ENCODE measurements at regions not wholly inside any gene's neighbourhood (a gene's known extent, or its start where the extent isn't known, plus 50 kb on each side); places are given as distances from the start of the nearest gene placed in this dataset.

- DNase-seq (ENCODE audit: low read depth, low spot score), result no peak
These were observed 69.4 kb upstream of the WDR17 start for GRCh38 chr4:175996206-175996605.

More at GRCh38 chr4:175996206-175996605, 69.4 kb upstream of the WDR17 start:
- no peak for FAIRE-seq
- H3K4me3 ChIP-seq (replicated peaks in 1 of 3; ENCODE audit: insufficient read depth in 1 of 3, low read depth in 1 of 3, low read length in 3 of 3), result no peak overlapping the region
- no peak overlapping the region for H2AFZ ChIP-seq (ENCODE audit: low read depth, low read length)
- ChIA-PET POLR2A (no interaction called here), CTCF (no interaction called here)
- no peaks in the 10 kb centered on the region for H3K9me3 ChIP-seq (replicated peaks; ENCODE audit: control insufficient read depth, insufficient read depth, low read length)
- no TSS peak for BruUV-seq (replicated peaks)
- intact Hi-C loops (cut with micrococcal nuclease), result loop anchor here (10.0 kb wide), 1 partner anchor 971 kb away; no protein-coding TSS in a partner anchor
- H3K4me2 ChIP-seq (ENCODE audit: insufficient read depth, low read length), result no peak overlapping the region
- H3K36me3 ChIP-seq (ENCODE audit: control insufficient read depth in 2 of 2, extremely low read depth in 1 of 2, insufficient read depth in 2 of 2, low read length in 2 of 2), result no peaks in the 10 kb centered on the region
- peaks cover 0 to under 1% of the 10 kb centered on the region in 2 experiments for H3K27me3 ChIP-seq (ENCODE audit: control insufficient read depth in 2 of 2, insufficient read depth in 2 of 2, low read length in 2 of 2)
- H3K79me2 ChIP-seq (ENCODE audit: control insufficient read depth, insufficient read depth, low read length), result no peaks in the 10 kb centered on the region
- dilution Hi-C loops (cut with MboI; ENCODE audit: extremely low pct_ligation_motif_present, low sequenced_read_pairs), result no loop called here
- H3K27ac ChIP-seq (ENCODE audit: insufficient read depth, low read depth, low read length), result no peak overlapping the region
- TF ChIP-seq POLR2AphosphoS5 (IDR thresholded peaks at IDR 0.05; ENCODE audit: insufficient read depth, low read depth, low read length) (no peak), JUN (IDR thresholded peaks at IDR 0.05; ENCODE audit: borderline replicate concordance, insufficient read depth, insufficient read length, low read depth) (no peak), MAX (IDR thresholded peaks at IDR 0.05; ENCODE audit: insufficient read depth, insufficient read length) (no peak), CTCF (IDR thresholded peaks at IDR 0.05; ENCODE audit: extremely low read depth in 1 of 2, insufficient read depth in 1 of 2, low read depth in 1 of 2, low read length in 2 of 2) (no peak), POLR2A (IDR thresholded peaks at IDR 0.05; ENCODE audit: low read depth, low read length) (no peak), MYC (IDR thresholded peaks at IDR 0.05; ENCODE audit: low read depth, low read length) (no peak), GATA2 (IDR thresholded peaks at IDR 0.05; ENCODE audit: insufficient read depth, insufficient read length, low read depth, low read length) (no peak), EZH2 (IDR thresholded peaks at IDR 0.05; ENCODE audit: borderline replicate concordance, low read depth, low read length, severe bottlenecking) (no peak), FOS (IDR thresholded peaks at IDR 0.05; ENCODE audit: borderline replicate concordance, insufficient read depth, low read length) (no peak)
- no peaks in the 10 kb centered on the region for H4K20me1 ChIP-seq (replicated peaks; ENCODE audit: control insufficient read depth, extremely low read depth, insufficient read depth, low read length)
- no peak overlapping the region for H3K9ac ChIP-seq (replicated peaks; ENCODE audit: extremely low read depth, insufficient read depth, low read length)
- no peaks in the 10 kb centered on the region for H3K9me1 ChIP-seq (replicated peaks; ENCODE audit: control insufficient read depth, extremely low read depth, insufficient read depth, low read length)
- H3K4me1 ChIP-seq (ENCODE audit: control insufficient read depth, extremely low read depth, insufficient read depth, low read length), result no peaks in the 10 kb centered on the region
